Brain microvascular endothelial cell (primary cell): ENCODE measurements at regions not wholly inside any gene's neighbourhood (a gene's known extent, or its start where the extent isn't known, plus 50 kb on each side); places are given as distances from the start of the nearest gene placed in this dataset.

Source experiments
- DNase-seq: peaks from one replicate; pipeline ENCODE4 v3.0.0-alpha.2; 2020
- H3K27ac ChIP-seq: fragments of 250-450 bp; sonication (Bioruptor Pico); 2 replicates; pipeline ENCODE4 v1.5.1; 2020; ENCODE audit warnings: mild to moderate bottlenecking, moderate library complexity
- H3K27me3 ChIP-seq: fragments of 250-450 bp; sonication (Bioruptor Pico); replicated peaks from 2 replicates; pipeline ENCODE4 v1.5.1; 2020; ENCODE audit warnings: mild to moderate bottlenecking
- H3K36me3 ChIP-seq: fragments of 250-450 bp; sonication (Bioruptor Pico); replicated peaks from 2 replicates; pipeline ENCODE4 v1.5.1; 2020; ENCODE audit warnings: mild to moderate bottlenecking
- H3K4me3 ChIP-seq: 2 replicates; pipeline ENCODE4 v1.5.1; 2011; ENCODE audit warnings: low read depth, mild to moderate bottlenecking, control low read depth, low read length, moderate library complexity
- in situ Hi-C: cut with HindIII; loops from 2 replicates; pipeline ENCODE4 v1.10.0; 2017; ENCODE audit warnings: low sequenced_read_pairs, low pct_ligation_motif_present
- TF ChIP-seq, protein P1 (sequence below): IDR thresholded peaks from 2 replicates; pipeline ENCODE4 v1.5.1; 2011; ENCODE audit warnings: low read depth, mild to moderate bottlenecking, moderate library complexity, low read length, control low read depth, inconsistent platforms; ENCODE audit errors: missing control alignments

DNA sequence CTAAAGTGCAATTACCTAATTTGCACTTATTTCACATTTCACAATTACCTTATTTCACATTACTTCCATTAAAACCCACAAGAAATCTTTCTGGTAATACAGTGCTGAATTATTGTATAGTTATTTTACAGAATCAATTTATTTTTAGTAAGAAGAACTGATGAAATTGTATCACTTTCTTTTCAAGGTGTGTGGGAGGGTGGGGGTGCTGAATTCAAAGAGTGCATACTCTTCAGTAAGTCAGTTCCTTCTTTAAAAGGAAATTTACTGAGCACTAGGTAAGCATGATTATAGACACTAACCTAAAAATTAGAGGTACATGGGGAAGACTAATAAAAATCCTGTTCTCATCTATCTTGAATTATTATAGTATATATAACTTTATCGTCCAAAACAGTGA, 731.6 kb upstream of the ADGRL4 start:
- no peaks in the 10 kb centered on the region for H3K36me3 ChIP-seq

DNA sequence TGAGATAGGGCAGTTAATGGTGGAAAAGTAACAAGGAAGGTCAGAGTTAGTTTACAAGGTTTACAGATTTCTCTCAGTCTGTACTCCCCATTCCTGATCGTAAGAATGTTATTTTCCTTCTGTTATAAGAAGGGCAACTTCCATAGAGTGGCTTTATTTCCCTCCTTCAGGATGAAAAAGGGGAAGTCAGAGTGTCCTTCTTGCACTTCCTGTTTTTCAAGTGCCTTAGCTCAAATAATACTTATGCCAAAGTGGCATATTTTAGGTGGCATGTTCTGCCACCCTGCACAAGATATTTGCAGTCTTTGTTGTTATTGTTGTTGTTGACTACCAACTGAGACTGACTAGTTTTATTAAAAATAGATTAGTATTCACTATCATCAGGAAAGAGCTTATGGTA, 730.7 kb upstream of the ADGRL4 start:
- Histone ChIP-seq H3K4me3 (no peak overlapping the region), H3K27ac (no peak overlapping the region), H3K27me3 (no peaks in the 10 kb centered on the region), H3K36me3 (no peaks in the 10 kb centered on the region)
- DNase-seq, result no peak
- TF ChIP-seq, protein P1, sequence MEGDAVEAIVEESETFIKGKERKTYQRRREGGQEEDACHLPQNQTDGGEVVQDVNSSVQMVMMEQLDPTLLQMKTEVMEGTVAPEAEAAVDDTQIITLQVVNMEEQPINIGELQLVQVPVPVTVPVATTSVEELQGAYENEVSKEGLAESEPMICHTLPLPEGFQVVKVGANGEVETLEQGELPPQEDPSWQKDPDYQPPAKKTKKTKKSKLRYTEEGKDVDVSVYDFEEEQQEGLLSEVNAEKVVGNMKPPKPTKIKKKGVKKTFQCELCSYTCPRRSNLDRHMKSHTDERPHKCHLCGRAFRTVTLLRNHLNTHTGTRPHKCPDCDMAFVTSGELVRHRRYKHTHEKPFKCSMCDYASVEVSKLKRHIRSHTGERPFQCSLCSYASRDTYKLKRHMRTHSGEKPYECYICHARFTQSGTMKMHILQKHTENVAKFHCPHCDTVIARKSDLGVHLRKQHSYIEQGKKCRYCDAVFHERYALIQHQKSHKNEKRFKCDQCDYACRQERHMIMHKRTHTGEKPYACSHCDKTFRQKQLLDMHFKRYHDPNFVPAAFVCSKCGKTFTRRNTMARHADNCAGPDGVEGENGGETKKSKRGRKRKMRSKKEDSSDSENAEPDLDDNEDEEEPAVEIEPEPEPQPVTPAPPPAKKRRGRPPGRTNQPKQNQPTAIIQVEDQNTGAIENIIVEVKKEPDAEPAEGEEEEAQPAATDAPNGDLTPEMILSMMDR, result no peak
- in situ Hi-C loops, result no loop called here

More for the DNA sequence above, 731.6 kb upstream of the ADGRL4 start:
- TF ChIP-seq, protein P1, result no peak
- H3K27me3 ChIP-seq, result no peaks in the 10 kb centered on the region
- in situ Hi-C loops, result no loop called here
- DNase-seq, result no peak
- H3K27ac ChIP-seq, result no peak overlapping the region
- no peak overlapping the region for H3K4me3 ChIP-seq

DNA sequence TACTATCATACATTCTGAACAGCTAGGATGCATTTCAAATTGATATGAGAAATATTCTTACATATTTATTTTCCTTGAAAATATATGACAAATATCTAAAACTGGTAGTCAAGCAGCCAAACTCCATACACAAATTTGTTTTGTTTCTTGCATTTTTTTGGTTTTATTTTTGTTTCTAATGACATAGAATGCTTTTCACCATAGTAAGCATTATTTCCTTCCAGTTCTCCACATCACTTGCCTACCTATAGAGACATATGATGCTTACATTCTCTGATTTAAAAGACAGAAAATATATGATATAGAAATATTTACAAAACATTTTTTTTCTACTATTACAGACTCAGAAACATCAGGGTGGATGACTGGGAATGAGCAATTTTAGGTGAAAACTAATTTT, 726.4 kb upstream of the ADGRL4 start:
- no peak for DNase-seq
- TF ChIP-seq, protein P1, result no peak
- no peak overlapping the region for H3K27ac ChIP-seq
- no peaks in the 10 kb centered on the region for H3K27me3 ChIP-seq
- H3K4me3 ChIP-seq, result no peak overlapping the region
- in situ Hi-C loops, result no loop called here
- H3K36me3 ChIP-seq, result no peaks in the 10 kb centered on the region

DNA sequence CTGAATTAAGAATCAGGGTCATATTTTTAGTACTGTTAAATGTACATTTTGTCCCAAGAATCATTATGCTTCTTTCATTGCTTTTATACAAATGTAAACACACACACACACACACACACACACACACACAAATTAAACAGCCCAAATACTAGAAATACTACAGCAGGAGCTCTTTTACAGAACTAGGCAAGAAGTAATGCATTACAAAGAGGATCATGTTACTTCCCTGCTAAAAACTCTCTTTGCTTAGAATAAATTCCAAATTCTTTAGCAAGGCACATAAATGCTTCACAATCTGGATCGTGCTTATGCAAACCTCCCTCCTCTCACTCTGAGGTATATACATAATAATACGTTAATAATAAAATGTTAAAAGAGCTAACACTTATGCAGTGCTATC, 720.4 kb upstream of the ADGRL4 start:
- H3K27me3 ChIP-seq, result no peaks in the 10 kb centered on the region
- TF ChIP-seq, protein P1, result no peak
- H3K4me3 ChIP-seq, result no peak overlapping the region
- in situ Hi-C loops, result no loop called here
- H3K27ac ChIP-seq, result no peak overlapping the region
- no peaks in the 10 kb centered on the region for H3K36me3 ChIP-seq
- no peak for DNase-seq

DNA sequence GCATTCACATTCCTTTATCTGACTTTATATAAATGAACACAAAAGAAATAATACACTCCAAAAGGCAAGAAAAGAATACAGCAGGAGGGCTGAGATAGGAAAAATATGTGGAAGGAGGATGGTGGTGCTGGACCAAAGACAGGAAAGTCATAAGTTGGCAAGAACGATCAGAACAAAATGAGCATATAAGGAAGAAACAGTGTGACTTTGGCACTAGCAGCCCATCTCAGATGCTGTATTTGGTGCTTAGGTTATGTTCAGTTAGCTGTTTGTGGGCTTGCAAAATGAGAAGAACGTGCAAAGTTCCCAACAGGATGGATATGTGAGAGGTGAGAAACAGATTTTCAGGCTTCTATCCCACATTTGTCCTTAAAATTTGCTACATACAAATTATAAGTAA, 719.8 kb upstream of the ADGRL4 start:
- H3K27me3 ChIP-seq, result no peaks in the 10 kb centered on the region
- no peaks in the 10 kb centered on the region for H3K36me3 ChIP-seq
- in situ Hi-C loops, result no loop called here
- H3K4me3 ChIP-seq, result no peak overlapping the region
- TF ChIP-seq, protein P1, result no peak
- H3K27ac ChIP-seq, result no peak overlapping the region
- DNase-seq, result no peak

DNA sequence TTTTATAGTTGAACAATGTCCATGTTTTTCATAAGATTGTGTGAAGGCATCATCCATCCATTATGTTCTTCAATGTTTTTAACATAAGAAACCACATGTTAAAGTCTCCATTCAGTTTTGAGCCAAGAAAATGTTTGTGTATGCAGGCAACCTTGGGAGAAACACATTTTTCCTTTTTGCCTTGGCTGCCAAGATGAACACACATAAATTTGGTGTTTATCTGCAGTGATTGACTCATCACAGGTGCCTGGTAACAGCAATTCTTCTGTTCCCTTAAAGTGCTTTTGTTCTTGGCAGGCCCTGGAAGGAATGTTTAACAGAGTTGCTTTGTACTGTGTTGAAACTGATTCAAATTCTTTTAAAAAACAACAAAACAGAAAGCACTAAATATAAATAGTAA, 709.9 kb upstream of the ADGRL4 start:
- TF ChIP-seq, protein P1, result no peak
- no peak overlapping the region for H3K4me3 ChIP-seq
- H3K36me3 ChIP-seq, result no peaks in the 10 kb centered on the region
- peak; percentile 9 for DNase-seq
- in situ Hi-C loops, result no loop called here
- H3K27ac ChIP-seq, result no peak overlapping the region
- H3K27me3 ChIP-seq, result no peaks in the 10 kb centered on the region
